H7 (cell line): ENCODE measurements at regions not wholly inside any gene's neighbourhood (a gene's known extent, or its start where the extent isn't known, plus 50 kb on each side); places are given as distances from the start of the nearest gene placed in this dataset.

Experiments used
- DNase-seq: peaks from one replicate; pipeline ENCODE4 v3.0.0; 2012
- H3K27me3 ChIP-seq: 2 replicates; pipeline ENCODE4 v1.6.0; 2011; ENCODE audit warnings: mild to moderate bottlenecking, low read length; ENCODE audit not compliant: control insufficient read depth, insufficient read depth
- H3K36me3 ChIP-seq: replicated peaks from 2 replicates; pipeline ENCODE4 v1.5.1; 2011; ENCODE audit warnings: low read length; ENCODE audit not compliant: control insufficient read depth, insufficient read depth
- H3K4me3 ChIP-seq: 2 replicates; pipeline ENCODE4 v1.5.1; 2011; ENCODE audit warnings: low read depth, mild to moderate bottlenecking, control low read depth, low read length, moderate library complexity; ENCODE audit not compliant: insufficient read depth

DNA sequence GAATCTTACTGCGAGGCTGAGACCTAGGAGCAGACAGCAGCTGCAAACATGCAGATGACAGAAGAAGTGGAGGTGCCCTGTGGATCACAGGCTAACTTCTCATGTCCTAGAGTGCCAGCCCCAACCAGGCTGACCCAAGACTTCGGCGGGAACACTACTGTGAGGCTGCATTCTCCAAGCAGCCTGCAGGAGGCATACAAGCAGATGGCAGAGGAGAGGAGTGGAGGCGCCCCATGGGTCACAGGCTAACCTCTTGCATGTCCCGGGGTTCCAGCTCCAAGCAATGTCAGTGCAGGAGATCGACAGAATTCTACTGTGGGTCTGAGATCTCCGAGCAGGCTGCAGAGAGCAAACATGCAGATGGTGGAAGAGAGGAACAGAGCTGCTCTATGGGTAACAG lies 98.1 kb upstream of the ZNF678 start:
- Histone ChIP-seq H3K27me3 (no peaks in the 10 kb centered on the region), H3K36me3 (no peaks in the 10 kb centered on the region), H3K4me3 (no peak overlapping the region)
- peak; percentile 47 for DNase-seq

DNA sequence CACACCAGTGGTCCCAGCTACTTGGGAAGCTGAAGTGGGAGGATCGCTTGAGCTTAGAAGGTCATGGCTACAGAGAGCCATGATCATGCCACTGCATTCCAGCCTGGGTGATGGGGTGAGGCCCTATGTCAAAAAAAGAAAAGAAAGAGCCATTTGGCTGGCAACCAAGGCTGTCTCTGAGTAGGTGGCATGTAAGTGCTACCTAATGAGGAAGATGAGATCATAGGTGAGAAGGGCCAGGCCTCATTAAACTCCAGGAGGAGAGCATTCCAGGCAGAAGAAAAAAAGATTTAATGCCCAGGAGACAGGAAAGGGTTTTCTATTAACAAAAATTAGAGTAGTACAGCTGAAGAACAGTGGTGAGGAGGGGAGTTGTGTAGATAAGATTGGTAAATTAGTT lies 103.4 kb upstream of the ZNF678 start:
- no peak for DNase-seq
- no peaks in the 10 kb centered on the region for H3K36me3 ChIP-seq
- no peak overlapping the region for H3K4me3 ChIP-seq
- no peaks in the 10 kb centered on the region for H3K27me3 ChIP-seq

DNA sequence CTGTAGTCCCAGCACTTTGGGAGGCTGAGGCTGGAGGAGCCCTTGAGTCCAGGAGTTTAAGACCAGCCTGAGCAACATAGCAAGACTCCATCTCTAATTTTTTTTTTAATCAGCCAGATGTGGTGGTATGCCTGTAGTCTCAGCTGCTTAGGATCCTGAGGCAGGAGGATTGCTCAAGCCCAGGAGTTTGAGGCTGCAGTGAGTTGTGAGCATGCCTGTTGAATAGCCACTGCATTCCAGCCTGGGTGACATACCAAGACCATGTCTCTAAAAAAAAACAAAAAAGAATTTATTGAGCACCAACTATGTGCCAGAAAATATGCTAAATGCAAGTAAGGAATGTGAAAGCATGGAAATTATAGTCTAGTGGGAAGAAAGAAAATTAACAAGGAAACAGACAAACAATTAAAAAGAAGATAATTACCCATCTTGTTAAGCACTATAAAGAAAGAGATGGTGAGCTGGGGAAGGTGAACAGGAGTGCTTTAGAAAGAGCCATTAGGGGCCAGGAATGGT lies 104.0 kb upstream of the ZNF678 start:
- no peaks in the 10 kb centered on the region for H3K27me3 ChIP-seq
- no peaks in the 10 kb centered on the region for H3K36me3 ChIP-seq
- no peak overlapping the region for H3K4me3 ChIP-seq
- no peak for DNase-seq

DNA sequence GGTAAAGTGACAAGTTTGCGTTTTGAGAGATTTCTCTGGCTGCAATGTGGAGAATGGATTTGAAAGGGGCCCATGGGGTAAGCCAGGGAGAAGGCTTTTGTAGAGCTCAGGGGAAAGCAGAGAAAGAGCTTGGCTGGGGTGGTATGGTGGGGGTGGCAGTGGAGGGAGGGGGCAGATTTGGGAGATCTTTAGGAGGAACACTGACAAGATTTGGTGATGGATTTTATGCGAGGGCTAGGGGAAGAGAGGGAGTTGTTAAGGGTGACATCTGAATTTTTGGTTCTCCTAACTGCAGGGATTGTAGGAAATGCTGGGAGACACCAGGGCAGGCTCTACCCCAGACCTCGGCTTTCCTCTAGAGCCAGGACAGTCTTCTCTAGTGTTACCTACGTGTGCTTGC lies 108.7 kb upstream of the ZNF678 start:
- no peaks in the 10 kb centered on the region for H3K36me3 ChIP-seq
- DNase-seq: no peak
- no peaks in the 10 kb centered on the region; the same call in 1 of the 2 replicates for H3K27me3 ChIP-seq
- no peak overlapping the region for H3K4me3 ChIP-seq

DNA sequence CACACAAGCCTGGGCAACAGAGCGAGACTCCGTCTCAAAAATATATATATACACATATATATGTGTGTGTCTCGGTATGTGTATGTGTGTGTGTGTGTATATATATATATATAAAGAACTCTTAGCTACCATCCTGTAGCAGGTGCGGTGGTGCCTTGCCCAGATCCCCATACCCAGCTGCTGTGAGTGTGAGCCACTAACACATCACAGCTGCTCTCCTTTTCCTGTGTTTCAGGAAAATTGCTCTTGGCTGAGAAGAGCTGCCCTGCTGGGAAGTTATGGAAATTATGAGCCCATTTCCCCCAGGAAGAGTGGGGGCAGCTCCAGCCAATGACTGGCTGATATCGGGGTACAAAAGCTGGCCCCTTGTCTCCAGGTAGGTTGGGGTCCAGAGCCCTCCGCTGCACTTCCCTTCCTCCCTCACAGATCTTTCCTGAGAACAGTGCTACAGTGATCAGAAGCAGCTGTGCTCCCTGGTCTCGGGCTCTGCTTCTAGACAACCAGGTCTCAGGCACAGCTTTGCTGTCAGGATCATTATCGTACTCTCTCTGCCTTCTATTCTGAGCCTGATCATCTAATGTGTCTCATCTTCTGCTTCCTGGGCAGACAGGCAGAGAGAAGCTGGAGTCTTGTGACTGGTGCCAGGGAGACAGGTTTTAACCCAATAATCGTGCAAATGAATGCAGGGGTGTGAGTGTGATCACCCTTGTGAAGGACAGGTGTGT lies 109.6 kb upstream of the ZNF678 start:
- no peaks in the 10 kb centered on the region for H3K36me3 ChIP-seq
- no peak overlapping the region for H3K4me3 ChIP-seq
- no peaks in the 10 kb centered on the region; the same call in 1 of the 2 replicates for H3K27me3 ChIP-seq
- no peak for DNase-seq

DNA sequence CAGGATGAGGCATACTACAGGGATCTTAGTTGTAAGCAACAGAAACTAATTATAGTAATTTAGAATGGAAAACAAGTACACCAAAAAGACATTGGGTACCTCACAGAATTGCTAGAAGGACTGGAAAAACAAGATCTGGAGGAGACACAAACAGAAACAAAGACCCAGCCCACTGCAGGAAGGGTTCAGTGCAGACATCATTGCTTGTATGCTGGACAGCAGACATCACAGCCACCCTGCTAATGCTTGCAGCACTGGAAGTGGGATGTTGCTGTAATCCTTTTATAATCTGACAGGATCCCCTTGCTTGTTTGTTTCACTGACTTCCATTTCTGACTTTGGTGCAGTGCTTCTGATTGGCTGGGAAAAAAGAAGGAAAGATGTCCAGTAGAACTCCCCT lies 111.4 kb upstream of the ZNF678 start:
- Histone ChIP-seq H3K4me3 (no peak overlapping the region), H3K27me3 (peaks cover 2% of the 10 kb centered on the region; the same call in 1 of the 2 replicates), H3K36me3 (no peaks in the 10 kb centered on the region)
- DNase-seq: no peak

DNA sequence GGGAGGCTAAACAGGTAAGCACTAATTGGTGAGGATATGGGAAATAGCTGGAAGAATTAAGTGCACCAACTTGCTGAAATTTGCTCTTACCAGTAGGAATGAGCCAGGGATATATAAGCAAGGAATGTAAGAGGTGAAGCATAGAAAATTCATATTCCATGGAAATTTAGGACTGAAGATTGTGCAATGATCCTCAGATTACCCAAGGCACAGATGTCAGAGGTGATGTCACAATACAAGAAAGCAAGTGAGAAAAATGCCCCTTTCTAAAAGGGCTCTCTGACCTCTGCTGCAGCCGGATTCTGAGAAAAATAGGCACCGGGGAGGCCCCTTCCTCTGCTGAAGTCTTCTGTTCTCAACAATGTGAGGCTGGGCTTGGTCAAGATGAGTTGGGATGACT lies 112.3 kb upstream of the ZNF678 start:
- no peak overlapping the region for H3K4me3 ChIP-seq
- no peak for DNase-seq
- peaks cover 2% of the 10 kb centered on the region; the same call in 1 of the 2 replicates for H3K27me3 ChIP-seq
- no peaks in the 10 kb centered on the region for H3K36me3 ChIP-seq

DNA sequence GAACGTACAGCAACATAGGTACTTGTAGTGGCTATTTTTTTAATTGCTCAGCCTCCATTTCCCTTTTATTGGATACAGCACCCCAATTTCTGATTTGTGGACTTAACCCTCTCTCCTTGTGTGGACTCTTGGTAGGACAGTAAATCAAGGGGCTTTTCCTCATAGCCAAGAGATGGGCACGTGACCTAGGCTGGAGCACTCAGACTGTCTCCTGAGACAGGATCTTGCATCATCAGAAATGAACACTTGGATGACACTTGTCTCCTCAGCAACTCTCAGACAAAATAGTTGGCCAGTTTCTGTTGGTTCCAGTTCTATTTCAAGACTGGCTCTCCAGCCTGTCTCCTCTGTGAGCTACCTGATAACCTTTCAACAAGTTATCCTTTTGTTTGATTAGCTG lies 112.9 kb upstream of the ZNF678 start:
- no peaks in the 10 kb centered on the region for H3K36me3 ChIP-seq
- H3K27me3 ChIP-seq: peaks cover 2% of the 10 kb centered on the region; the same call in 1 of the 2 replicates
- H3K4me3 ChIP-seq: no peak overlapping the region
- no peak for DNase-seq

DNA sequence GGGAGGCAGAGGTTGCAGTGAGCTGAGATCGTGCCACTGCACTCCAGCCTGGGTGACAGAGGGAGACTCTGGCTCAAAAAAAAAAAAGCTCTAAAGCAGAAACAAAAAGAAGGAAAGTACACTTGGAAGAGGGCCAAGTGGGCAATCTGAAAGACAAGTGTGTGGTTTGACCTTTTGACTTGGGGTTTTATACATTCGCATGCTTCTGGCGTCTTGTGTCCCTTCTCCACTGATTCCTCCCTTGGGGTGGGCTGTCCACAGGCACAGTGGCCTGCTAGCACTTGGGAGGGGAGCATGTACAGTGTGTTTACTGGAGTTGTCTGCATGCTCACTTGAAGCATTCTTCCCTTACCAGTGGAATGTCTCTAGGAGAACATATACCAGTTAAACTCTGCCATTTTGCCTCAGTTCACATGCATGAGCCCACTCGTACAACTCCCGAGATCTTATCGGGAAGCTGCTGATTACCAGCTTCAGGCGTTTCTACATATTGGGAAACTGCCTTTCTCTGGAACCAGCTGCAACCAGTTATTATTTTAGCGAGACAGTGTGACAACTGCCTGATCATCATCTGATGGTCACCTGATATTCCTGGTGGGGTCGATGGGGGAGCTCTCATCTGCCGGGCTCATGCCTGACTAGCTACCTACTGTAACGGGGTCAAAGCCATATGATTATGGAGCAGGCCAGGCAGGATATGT lies 113.5 kb upstream of the ZNF678 start:
- no peaks in the 10 kb centered on the region for H3K36me3 ChIP-seq
- peaks cover 2% of the 10 kb centered on the region; the same call in 1 of the 2 replicates for H3K27me3 ChIP-seq
- DNase-seq: no peak
- no peak overlapping the region for H3K4me3 ChIP-seq

DNA sequence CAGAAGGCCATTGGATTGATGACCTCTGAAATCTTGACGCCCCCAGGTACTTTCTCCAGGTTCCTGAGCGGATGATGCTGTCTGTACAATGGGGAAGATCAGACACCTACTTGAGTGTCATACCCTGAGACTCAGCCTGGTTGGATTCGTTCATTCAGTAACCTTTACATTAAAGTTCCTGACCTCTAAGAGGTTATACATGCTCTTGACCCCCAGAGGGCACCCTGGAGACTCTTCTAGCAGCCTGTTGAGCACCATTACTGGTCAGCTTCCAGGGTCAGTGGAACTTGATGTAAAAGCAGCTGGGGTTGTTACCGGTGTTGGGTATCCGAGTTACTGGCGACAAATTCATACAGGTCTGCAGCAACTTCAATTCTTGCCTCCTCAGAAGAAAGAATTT lies 114.3 kb upstream of the ZNF678 start:
- DNase-seq: peak; percentile 71
- Histone ChIP-seq H3K4me3 (no peak overlapping the region), H3K27me3 (peaks cover 2% of the 10 kb centered on the region; the same call in 1 of the 2 replicates), H3K36me3 (no peaks in the 10 kb centered on the region)

DNA sequence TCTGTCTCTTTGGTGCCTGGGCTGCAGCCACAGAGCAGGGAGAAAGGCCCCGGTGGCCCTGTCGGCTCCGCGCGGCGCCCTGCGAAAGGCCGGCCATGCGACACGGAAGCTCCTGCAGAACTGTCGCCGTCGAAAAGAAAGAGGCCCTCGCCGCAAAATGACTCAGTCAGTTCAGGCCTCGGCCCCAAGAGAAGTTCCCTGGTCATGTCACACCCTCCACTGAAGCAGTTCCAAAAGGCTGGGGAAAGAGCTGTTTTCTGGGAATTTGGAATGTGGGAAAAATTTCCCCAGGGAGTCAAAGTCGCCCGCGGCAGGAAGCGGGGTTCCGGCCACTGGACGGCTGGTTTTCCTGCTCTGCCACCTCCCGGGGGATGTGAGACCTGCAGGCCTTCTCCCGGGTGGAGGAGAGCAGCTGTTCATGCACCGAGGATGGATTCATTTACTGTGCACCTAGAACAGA lies 115.8 kb upstream of the ZNF678 start:
- Histone ChIP-seq H3K27me3 (peaks cover 2% of the 10 kb centered on the region; the same call in 1 of the 2 replicates), H3K4me3 (no peak overlapping the region; the same call in 1 of the 2 replicates), H3K36me3 (no peaks in the 10 kb centered on the region)
- peak; percentile 76 for DNase-seq

DNA sequence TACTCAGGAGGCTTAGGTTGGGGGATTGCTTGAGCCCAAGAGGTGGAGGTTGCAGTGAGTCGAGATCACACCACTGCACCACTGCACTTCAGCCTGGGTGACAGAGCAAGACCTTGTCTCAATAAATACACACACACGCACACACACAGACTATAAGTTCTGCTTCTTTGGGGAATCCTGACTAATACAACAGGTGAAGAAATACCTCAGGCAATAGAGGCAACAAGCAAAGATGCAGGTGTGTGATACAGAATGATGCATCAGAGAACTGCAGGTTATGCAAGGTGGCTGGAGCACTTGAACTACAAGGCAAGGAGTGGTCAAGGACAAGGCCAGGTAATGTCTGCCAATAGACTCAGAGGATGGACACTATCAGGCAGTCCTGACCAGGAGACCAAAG lies 117.6 kb upstream of the ZNF678 start:
- Histone ChIP-seq H3K36me3 (no peaks in the 10 kb centered on the region), H3K4me3 (no peak overlapping the region), H3K27me3 (peaks cover 2% of the 10 kb centered on the region; the same call in 1 of the 2 replicates)
- DNase-seq: no peak

DNA sequence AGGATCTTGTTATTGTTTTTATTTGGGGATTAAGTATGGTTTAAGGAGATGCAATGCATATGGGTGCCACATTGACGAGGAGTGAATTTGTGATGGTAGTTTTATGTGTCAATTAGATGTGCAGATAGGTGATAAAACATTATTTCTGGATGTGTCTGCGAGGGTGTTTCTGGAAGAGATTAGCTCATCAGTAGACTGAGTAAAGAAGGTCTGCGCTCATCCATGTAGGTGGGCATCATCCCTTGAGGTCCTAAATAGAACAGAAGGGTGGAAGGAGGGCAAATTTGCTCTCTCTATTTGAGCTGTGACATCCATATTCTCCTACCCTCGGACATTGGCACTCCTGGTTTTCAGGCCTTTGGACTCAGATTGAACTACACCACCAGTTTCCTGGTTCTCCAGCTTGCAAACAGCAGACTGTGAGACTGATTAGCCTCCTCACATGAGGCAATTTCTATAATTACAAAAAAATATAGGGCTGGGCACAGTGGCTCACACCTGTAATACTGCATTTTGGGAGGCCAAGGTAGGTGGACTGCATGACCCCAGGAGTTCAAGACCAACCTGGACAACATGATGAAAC lies 118.2 kb upstream of the ZNF678 start:
- Histone ChIP-seq H3K27me3 (peaks cover 2% of the 10 kb centered on the region; the same call in 1 of the 2 replicates), H3K4me3 (no peak overlapping the region), H3K36me3 (no peaks in the 10 kb centered on the region)
- no peak for DNase-seq

DNA sequence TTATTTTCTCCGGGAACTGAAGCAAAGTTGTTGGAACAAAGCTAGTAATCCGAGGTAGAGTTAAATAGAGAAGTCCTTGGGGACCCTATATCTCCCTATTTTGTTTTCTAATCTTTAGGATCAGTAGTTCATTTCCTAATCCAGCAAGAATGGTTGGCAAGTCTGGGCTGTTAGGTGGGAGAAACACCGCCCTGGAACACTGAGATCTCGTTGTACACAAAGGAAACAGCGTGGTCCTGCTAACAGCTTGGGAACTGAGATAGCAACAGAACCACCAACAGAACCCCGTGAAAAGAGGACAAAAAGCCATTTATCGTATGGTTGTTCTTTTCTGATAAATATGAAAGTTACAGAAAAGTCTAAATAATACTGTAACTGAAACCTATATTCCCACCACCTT lies 121.9 kb upstream of the CDC42BPA start:
- Histone ChIP-seq H3K36me3 (no peaks in the 10 kb centered on the region), H3K27me3 (no peaks in the 10 kb centered on the region), H3K4me3 (no peak overlapping the region)
- DNase-seq: no peak
